ENCODE measurements at regions not wholly inside any gene's neighbourhood (a gene's known extent, or its start where the extent isn't known, plus 50 kb on each side); places are given as distances from the start of the nearest gene placed in this dataset.
A peak's percentile ranks its signal among the peaks of the same experiment; 100 is the strongest.

DNA sequence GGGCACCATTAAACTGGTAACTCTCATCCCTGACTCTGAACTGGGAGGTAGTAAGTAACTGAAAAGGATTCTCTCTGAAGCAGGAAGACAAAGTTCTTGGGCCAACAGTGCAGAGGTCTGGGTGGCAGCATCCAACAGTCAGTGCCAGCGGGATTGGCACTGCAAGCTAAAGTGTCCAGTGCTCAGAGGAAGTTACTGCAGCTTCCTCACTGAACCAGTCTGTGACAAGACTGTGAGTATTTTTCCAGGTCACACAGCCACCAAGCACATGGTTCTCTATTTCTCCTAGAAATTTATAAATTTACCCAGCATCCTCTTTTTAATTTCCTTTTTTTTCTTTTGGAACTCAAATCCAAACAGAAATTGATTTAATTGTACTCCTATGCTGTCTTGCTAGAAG lies 81.6 kb upstream of the FAR2 start:
- DNase-seq = no peak

DNA sequence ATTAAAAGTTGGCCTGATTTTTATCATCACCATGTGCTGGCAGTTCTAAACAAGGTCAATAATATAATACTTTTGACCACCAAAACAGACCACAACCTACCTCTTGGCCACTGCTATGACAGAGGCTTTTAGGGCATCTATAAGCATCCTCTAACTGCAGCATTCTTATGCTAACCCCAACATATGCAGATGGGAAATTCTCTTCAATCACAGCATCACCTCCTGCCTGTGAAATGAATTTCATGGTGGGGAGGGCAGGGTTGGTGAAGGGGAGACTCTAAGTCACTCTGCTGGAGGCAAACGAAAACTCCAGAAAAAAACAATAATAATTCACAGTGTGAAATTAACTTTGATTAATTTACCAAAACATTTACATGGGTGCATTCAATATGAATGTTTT lies 78.8 kb upstream of the FAR2 start:
- no peak for DNase-seq

DNA sequence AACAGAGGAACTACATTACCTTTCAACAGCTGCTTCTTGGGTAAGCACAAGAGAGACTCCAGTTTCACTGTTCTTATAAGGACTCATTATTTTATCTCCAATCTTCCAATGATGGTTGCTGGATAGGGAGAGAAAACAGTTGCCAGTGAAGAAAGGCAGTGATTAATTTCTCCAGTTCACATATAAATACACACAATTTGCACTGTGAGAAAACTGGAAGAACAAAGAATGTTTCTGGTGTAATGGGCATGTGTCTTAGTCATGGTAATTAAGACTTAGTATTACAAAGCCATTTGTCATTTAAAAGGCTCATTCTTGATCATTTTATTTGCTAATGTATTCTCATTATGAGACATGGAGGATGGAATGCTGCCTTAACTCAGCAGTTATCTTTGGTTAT lies 78.0 kb upstream of the FAR2 start:
- no peak for DNase-seq

DNA sequence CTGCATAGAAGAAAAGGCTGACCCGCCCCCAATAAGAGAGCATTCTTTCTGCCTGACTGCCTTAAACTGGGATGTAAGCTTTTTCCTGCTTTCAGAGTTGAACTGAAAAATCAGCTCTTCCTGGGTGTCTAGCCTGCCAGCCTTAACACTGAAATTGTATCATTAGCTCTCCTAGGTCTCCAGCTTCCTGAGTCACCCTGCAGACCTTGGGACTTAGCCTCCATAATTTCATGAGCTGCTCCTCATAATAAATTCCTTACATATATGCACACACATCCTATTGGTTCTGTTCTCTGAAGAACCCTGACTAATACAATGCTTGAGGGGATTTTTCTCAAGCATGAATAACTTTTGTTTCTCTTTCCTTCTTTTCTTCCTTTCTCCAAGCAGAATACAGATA lies 76.4 kb upstream of the FAR2 start:
- DNase-seq = no peak

DNA sequence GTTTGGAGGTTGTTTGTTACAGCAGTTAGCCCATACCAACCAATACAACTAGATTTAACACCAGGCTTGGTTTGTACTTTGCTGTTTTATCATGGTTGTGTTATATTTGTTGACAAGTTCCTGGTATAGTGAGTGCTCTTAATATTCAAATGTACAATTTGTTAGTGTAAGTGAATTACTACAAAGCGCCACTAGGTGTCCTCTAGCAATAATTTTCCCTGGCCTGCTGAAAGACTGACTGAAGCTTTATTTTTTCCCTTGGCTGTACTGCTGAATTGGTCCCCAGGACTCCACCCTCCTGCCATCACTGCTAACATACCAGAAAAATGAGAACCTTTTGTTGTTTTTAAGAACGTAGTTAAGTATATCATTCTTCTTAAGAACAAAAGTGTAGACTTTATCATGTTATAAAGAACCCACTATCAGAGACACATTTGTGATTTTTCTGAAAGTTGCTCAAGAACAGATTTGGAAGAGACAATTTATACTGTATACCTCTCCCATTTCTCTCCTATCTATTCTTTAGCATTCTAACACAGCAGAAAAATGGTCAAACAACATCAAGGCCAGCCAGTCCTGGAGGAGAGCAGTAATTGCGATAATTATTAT lies 75.3 kb upstream of the FAR2 start:
- DNase-seq = peak; percentile 58

DNA sequence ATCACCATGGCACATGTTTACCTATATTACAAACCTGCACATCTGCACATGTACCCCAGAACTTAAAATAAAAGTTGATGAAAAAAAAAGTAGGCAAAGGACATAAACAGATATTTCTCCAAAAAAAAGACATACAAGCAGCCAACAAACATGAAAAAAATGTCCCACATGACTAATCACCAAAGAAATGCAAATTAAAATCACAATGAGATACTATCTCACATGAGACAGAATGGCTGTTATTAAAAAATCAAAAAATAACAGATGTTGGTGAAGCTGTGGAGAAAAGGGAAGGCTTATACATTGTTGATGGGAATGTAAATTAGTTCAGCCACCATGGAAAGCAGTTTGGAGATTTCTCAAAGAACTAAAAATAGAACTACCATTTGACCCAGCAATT lies 68.0 kb upstream of the FAR2 start:
- DNase-seq = no peak

DNA sequence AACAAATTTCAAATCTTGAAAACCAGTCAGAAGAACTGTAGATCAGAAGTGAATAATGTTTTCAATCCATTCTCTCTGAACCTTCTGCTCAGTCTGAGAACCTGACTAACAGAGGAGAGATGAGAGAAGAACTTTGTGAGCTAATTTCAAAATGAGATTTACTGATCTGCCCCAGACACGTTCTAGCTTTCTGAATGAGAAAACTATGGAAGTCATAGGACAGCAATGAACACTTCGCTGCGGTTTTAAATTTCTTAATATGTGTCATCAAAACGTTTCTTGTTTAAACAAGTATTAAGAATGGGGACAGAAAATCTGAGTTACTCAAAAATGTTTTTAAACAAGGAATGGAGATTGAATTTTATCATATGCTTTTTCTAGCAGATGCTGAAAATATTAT lies 66.6 kb upstream of the FAR2 start:
- DNase-seq = no peak

DNA sequence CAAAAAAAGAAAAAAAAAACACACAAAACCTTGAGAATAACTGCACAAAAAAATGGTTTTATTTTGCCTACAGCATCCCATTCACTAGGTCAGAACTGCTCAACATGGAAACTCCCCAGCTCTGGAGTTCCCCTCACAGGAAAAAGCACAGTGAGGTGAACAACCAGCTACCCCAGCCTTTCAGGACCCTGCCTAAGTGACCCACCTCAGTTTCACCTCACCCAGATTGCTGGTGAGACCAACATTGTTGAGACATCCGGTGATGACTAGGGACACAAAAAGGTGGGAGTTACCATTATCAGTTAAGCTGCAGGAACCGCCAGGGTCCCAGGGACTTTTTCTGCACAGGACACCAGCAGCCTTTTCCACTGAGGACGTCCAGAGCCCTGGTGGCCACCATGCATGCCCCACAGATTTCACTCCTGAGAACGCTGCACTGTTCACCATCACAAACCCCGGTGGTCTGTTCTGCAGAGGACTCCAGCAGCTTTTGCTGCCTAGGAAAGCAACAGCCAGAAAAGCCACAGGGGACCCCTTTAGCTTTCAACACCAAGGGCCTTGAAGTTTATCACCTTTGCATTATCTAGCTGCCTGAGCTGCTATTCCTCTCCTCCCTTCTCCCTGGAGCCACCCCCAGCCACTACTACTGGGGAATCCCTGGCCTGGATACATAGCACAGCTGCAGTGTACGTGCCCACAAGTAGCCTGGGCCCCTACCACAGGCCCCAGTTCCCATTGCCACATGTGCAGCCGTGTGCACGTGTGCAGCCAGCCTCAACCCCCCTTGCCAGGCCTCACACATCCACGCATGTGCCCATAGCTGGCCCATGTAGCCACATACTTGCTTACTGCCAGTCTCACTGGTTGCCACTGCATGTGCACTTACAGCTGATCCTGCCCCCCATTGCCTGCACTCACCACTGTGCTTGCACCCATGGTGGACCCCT lies 62.5 kb upstream of the FAR2 start:
- DNase-seq = no peak

DNA sequence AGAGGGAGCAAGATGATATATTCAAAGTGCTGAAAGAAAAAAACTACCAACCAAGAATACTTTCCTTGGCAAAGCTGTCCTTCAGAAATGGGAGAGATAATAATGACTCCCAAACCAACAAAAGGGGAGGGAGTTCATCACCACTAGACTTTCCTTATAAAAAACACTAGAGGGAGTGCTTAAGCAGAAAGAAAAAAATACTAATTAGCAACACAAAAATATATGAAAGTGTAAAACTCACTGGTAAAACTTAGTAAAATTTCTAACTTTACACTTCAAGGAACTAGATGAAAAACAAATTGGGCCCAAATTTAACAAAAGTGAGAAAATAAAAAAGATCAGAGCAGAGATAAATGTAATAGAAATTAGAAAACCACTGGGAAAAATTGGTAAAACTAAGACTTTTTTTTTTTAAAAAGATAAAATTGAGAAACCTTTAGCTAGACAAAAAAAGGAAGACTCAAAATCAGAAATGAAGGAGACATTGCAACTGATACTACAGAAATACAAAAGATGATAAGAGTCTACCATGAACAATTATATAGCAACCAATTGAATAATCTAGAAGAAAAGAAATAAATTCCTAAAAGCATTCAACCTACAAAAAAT lies 60.4 kb upstream of the FAR2 start:
- DNase-seq = no peak
